ENCODE measurements at regions not wholly inside any gene's neighbourhood (a gene's known extent, or its start where the extent isn't known, plus 50 kb on each side); places are given as distances from the start of the nearest gene placed in this dataset.
A peak's percentile ranks its signal among the peaks of the same experiment; 100 is the strongest.
"Not testable (repeated sequence)": the region's sequence is repeated elsewhere in the genome, so short reads cannot be mapped to it uniquely, and the experiment has no call there.

- FAIRE-seq (no peak), DNase-seq (ENCODE audit: insufficient read length, low spot score) (no peak)
Observed at GRCh38 chr17:37829592-37830123, 84.8 kb upstream of the HNF1B start.

GRCh38 chr17:37828651-37829124 lies 83.8 kb upstream of the HNF1B start:
- DNase-seq (ENCODE audit: insufficient read length, low spot score) (no peak), FAIRE-seq (no peak)

GRCh38 chr17:37827905-37828650 lies 83.2 kb upstream of the HNF1B start:
- DNase-seq (ENCODE audit: insufficient read length, low spot score): no peak
- no peak for FAIRE-seq

GRCh38 chr17:37826497-37827430 lies 81.9 kb upstream of the HNF1B start:
- no peak for DNase-seq (ENCODE audit: insufficient read length, low spot score)
- no peak for FAIRE-seq

- DNase-seq (ENCODE audit: insufficient read length, low spot score): no peak
- no peak for FAIRE-seq
Observed at GRCh38 chr17:37825851-37826250, 81.0 kb upstream of the HNF1B start.

GRCh38 chr17:37824534-37825485 lies 80.0 kb upstream of the HNF1B start:
- peak; percentile 96 for DNase-seq (ENCODE audit: insufficient read length, low spot score)
- FAIRE-seq: no peak

GRCh38 chr17:37823996-37824395 lies 79.1 kb upstream of the HNF1B start:
- DNase-seq (ENCODE audit: insufficient read length, low spot score) (no peak), FAIRE-seq (no peak)

GRCh38 chr17:37820995-37821713 lies 76.3 kb upstream of the HNF1B start:
- FAIRE-seq (no peak), DNase-seq (ENCODE audit: insufficient read length, low spot score) (no peak)

- DNase-seq (ENCODE audit: insufficient read length, low spot score): no peak
- FAIRE-seq: no peak
Observed at GRCh38 chr17:37820313-37820994, 75.6 kb upstream of the HNF1B start.

- DNase-seq (ENCODE audit: insufficient read length, low spot score) (no peak), FAIRE-seq (no peak)
Observed at GRCh38 chr17:37818689-37819088, 73.8 kb upstream of the HNF1B start.

GRCh38 chr17:37816950-37817349 lies 72.1 kb upstream of the HNF1B start:
- FAIRE-seq (no peak), DNase-seq (ENCODE audit: insufficient read length, low spot score) (no peak)

GRCh38 chr17:37815536-37815935 lies 70.7 kb upstream of the HNF1B start:
- no peak for FAIRE-seq

GRCh38 chr17:37813751-37814150 lies 68.9 kb upstream of the HNF1B start:
- FAIRE-seq (no peak), DNase-seq (ENCODE audit: insufficient read length, low spot score) (peak; percentile 93)

More at GRCh38 chr17:37815536-37815935, 70.7 kb upstream of the HNF1B start:
- no peak for DNase-seq (ENCODE audit: insufficient read length, low spot score)

- not testable (repeated sequence) for FAIRE-seq; DNase-seq (ENCODE audit: insufficient read length, low spot score)
Observed at GRCh38 chr17:37808846-37809245, 64.0 kb upstream of the HNF1B start.

GRCh38 chr17:37802712-37803416 lies 58.0 kb upstream of the HNF1B start:
- DNase-seq (ENCODE audit: insufficient read length, low spot score): no peak

GRCh38 chr17:37802061-37802595 lies 57.3 kb upstream of the HNF1B start:
- DNase-seq (ENCODE audit: insufficient read length, low spot score) (no peak), FAIRE-seq (no peak)

More at GRCh38 chr17:37802712-37803416, 58.0 kb upstream of the HNF1B start:
- FAIRE-seq: no peak

- DNase-seq (ENCODE audit: insufficient read length, low spot score) (no peak), FAIRE-seq (no peak)
Observed at GRCh38 chr17:37801171-37801570, 56.3 kb upstream of the HNF1B start.

- DNase-seq (ENCODE audit: insufficient read length, low spot score) (no peak), FAIRE-seq (no peak)
Observed at GRCh38 chr17:37797206-37797605, 52.3 kb upstream of the HNF1B start.

Data from HTR-8/SVneo (cell line).